IPS DF 6.9 (cell line): ENCODE measurements at regions not wholly inside any gene's neighbourhood (a gene's known extent, or its start where the extent isn't known, plus 50 kb on each side); places are given as distances from the start of the nearest gene placed in this dataset.
A peak's percentile ranks its signal among the peaks of the same experiment; 100 is the strongest.

Experiments
- DNase-seq: peaks from one replicate; pipeline ENCODE4 v3.0.0-alpha.2; 2013; ENCODE audit warnings: low read depth, low spot score
- H3K27ac ChIP-seq: one replicate; pipeline ENCODE4 v1.5.1; 2013; ENCODE audit warnings: low read length, control low read depth
- H3K27me3 ChIP-seq: 2 replicates; pipeline ENCODE4 v1.6.1; 2013; ENCODE audit warnings: mild to moderate bottlenecking, low read length; ENCODE audit not compliant: control insufficient read depth, insufficient read depth
- H3K36me3 ChIP-seq: 2 replicates; pipeline ENCODE4 v1.6.1; 2013; ENCODE audit warnings: low read length; ENCODE audit not compliant: control insufficient read depth, insufficient read depth
- H3K4me1 ChIP-seq: 2 replicates; pipeline ENCODE4 v1.6.1; 2013; ENCODE audit warnings: low read length; ENCODE audit not compliant: control insufficient read depth, insufficient read depth
- H3K4me3 ChIP-seq: 2 replicates; pipeline ENCODE4 v1.5.1; 2013; ENCODE audit warnings: mild to moderate bottlenecking, low read length
- H3K9me3 ChIP-seq: 2 replicates; pipeline ENCODE4 v1.6.1; 2013; ENCODE audit warnings: low read length, inconsistent platforms; ENCODE audit not compliant: control insufficient read depth, insufficient read depth
- WGBS: extraction: QIAGEN DNeasy Blood & Tissue Kit; methylation state at CpG from one replicate; pipeline ENCODE4 v1.1.7; 2013; ENCODE audit warnings: mixed read lengths, missing lambda C conversion rate; ENCODE audit not compliant: insufficient read length, insufficient coverage; 5-methylcytosine and 5-hydroxymethylcytosine counted together

DNA sequence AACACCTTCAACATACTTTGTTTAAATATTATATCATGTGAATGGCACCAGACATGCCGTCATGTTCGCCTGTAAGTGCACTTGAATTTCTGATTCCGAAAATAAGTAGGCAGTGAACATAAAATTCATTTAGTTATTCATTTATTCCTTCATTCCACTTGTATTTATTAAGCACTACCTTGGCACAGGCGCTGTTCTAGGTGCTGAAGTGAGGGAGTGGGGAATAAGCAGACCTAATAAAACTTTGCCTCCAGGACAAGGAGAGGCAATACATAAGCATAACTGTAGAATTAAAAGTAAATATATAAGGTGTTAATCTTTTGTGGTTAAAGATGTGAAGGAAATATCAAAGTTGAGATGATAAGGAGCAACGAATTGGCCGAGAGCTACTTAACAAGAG lies 297.4 kb downstream of the TENT4A start:
- H3K27ac ChIP-seq, result no peak overlapping the region
- DNase-seq, result no peak
- H3K27me3 ChIP-seq, result no peaks in the 10 kb centered on the region
- no peak overlapping the region for H3K4me3 ChIP-seq
- H3K4me1 ChIP-seq, result no peaks in the 10 kb centered on the region
- no peaks in the 10 kb centered on the region for H3K9me3 ChIP-seq
- no CpG with 5 or more reads among the region's 6 CpGs for WGBS
- no peaks in the 10 kb centered on the region for H3K36me3 ChIP-seq

DNA sequence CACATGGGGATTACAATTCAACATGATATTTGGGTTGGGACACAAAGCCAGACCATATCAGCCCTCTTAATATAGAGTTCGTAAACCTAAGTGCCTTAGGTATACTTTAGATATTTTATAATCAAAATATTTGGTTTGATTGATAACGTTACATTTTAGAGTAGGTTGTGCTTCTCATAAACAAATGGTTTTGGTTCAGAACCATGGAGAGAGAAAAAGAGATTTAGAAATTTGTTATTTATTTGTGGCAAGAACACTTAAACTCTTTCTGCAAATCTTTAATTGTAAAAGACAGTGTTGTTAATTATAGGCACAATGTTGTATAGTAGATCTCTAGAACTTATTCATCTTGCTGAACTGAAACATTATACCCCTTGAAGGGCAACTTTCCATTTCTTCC lies 298.8 kb downstream of the TENT4A start:
- DNase-seq, result no peak
- WGBS, result no CpG with 5 or more reads among the region's 2 CpGs
- no peaks in the 10 kb centered on the region for H3K36me3 ChIP-seq

DNA sequence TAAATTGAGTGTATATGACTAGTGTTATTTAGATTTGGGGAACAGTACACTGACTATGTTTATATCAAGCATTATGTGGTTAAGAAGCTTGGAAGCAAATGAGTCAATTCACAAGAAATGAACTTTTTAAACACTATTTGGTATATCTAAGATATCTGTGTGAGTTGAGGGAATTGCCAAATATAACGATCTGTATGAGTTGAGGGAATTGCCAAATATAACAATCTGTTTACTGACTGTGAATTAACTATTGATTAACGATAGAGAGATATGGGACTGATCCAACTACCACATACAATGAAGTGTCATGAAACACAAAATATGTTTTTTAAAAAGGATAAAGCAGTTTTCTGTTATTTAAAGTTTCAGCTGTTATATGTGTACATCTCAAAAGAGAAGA lies 301.4 kb downstream of the TENT4A start:
- Histone ChIP-seq H3K4me3 (no peak overlapping the region), H3K9me3 (no peaks in the 10 kb centered on the region), H3K36me3 (no peaks in the 10 kb centered on the region), H3K4me1 (no peaks in the 10 kb centered on the region), H3K27ac (no peak overlapping the region), H3K27me3 (no peaks in the 10 kb centered on the region)
- DNase-seq, result no peak
- no CpG with 5 or more reads among the region's 2 CpGs for WGBS

More for the DNA sequence above, 298.8 kb downstream of the TENT4A start:
- Histone ChIP-seq H3K27ac (no peak overlapping the region), H3K9me3 (no peaks in the 10 kb centered on the region), H3K4me3 (no peak overlapping the region), H3K27me3 (no peaks in the 10 kb centered on the region), H3K4me1 (no peaks in the 10 kb centered on the region)

DNA sequence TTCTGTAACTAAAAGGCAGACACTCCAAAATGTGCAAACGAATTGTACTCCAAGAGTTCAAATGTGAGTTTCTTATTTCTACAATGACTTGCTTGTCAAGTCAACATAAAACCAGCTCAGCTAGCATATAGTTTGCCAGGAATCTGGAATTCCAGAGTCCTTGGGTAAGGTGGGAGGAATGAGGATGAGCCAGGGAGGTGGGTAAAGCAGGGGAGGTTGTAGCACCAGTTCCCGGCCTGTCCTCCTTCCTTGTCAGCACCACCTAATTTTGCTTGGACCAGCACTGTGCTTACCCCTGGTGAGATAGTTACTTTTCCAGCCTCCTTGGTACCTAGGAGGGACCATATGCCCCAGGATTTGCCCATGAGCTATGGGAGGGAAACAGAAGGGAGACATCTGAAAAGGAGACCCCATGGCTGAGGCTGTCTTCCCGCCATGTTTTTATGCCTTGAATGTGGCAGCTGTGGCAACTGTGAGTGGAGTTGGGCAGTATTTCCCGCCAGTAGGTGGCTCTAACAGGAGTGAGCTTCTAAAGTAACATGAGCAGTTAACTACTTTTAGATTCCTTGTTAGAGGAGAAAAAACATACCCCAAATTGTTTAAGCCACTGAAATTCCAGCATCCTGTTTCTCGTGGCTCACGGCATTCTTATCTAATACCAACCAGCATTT lies 302.5 kb downstream of the TENT4A start:
- DNase-seq, result peak; percentile 43
- Histone ChIP-seq H3K27ac (no peak overlapping the region), H3K4me3 (no peak overlapping the region), H3K4me1 (no peaks in the 10 kb centered on the region), H3K36me3 (no peaks in the 10 kb centered on the region), H3K27me3 (no peaks in the 10 kb centered on the region), H3K9me3 (no peaks in the 10 kb centered on the region)
- WGBS, result no CpG with 5 or more reads among the region's 6 CpGs

DNA sequence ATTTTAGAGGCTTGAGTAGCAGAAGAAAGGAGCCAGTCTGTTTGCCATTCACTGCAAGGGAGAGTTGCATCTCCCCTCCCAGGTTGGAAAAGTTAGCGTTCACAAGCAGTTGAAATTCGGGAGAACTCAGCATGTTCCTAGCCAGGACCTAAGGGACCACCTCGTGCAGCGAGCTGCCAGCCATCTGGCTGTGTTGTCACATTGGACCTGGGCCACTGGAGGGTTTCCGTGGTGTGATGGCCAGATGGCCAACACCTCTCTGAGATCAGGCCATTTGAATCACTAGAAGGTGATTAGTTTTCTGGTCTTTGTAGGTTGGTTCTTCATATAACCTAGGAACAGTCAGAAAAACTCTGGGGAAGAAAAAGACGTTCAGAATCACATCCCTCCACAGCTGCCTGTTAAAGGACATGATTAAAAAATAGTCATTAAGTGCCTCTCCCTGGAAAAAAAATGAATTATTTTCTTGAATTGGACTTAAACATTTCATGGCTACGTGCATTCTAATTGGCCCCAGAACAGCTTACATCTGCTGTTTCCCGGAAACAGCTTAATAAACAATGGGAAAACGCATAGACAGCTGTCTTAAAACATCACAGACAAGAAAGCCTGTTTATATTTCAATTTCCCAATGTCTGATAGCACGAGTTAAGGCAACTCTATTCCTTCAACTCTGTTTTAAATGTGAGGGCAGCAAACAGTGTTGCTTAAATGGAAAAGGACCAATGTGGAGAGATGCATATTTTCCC lies 303.9 kb downstream of the TENT4A start:
- no peaks in the 10 kb centered on the region for H3K4me1 ChIP-seq
- H3K9me3 ChIP-seq, result peaks cover 1% of the 10 kb centered on the region; the same call in 1 of the 2 replicates
- H3K27ac ChIP-seq, result no peak overlapping the region
- no peaks in the 10 kb centered on the region for H3K27me3 ChIP-seq
- no CpG with 5 or more reads among the region's 10 CpGs for WGBS
- no peak for DNase-seq
- H3K36me3 ChIP-seq, result no peaks in the 10 kb centered on the region
- no peak overlapping the region for H3K4me3 ChIP-seq

DNA sequence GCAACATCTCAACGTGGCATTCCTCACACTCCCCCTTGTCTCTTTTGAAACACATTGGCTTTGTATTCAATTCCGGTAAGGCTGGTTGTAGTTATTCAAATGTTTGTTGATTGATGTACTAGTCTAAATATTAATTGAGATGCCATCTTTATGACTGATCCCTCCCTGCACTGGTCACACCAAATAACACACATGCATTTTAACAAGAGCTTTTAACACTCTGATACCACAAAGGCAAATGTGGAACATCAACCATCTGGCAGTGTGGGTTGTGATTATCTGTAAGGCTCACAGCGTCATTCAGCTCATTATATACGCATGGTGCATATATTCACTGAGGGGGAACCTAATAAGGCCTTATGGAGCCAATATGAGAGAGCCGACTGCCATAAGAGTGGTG lies 305.0 kb downstream of the TENT4A start:
- H3K4me3 ChIP-seq, result no peak overlapping the region
- no peak overlapping the region for H3K27ac ChIP-seq
- no peak for DNase-seq
- no CpG with 5 or more reads among the region's 5 CpGs for WGBS
- H3K9me3 ChIP-seq, result peaks cover 4% of the 10 kb centered on the region
- no peaks in the 10 kb centered on the region for H3K4me1 ChIP-seq
- no peaks in the 10 kb centered on the region for H3K36me3 ChIP-seq
- H3K27me3 ChIP-seq, result no peaks in the 10 kb centered on the region

DNA sequence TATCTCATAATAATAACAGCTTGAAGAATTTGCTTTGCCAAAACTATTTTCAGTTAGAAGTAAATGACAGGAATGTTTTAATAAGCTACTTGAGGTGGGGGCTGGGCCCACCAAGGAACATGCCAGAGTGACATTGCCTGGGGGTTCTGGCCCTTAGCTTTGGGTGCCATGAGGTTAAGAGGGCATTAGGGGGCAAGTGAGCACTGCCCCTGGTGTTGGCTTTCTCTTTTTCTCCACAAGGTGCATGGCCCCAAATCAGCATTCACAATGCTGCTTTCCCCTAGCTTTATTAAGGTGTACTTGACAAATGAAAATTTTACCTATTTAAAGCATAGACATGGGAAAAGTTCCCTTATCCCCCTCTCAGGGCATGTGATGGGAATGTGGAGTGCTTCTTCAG lies 305.4 kb downstream of the TENT4A start:
- Histone ChIP-seq H3K9me3 (peaks cover 4% of the 10 kb centered on the region), H3K36me3 (no peaks in the 10 kb centered on the region), H3K4me1 (no peaks in the 10 kb centered on the region), H3K4me3 (no peak overlapping the region), H3K27ac (no peak overlapping the region), H3K27me3 (no peaks in the 10 kb centered on the region)
- no peak for DNase-seq

DNA sequence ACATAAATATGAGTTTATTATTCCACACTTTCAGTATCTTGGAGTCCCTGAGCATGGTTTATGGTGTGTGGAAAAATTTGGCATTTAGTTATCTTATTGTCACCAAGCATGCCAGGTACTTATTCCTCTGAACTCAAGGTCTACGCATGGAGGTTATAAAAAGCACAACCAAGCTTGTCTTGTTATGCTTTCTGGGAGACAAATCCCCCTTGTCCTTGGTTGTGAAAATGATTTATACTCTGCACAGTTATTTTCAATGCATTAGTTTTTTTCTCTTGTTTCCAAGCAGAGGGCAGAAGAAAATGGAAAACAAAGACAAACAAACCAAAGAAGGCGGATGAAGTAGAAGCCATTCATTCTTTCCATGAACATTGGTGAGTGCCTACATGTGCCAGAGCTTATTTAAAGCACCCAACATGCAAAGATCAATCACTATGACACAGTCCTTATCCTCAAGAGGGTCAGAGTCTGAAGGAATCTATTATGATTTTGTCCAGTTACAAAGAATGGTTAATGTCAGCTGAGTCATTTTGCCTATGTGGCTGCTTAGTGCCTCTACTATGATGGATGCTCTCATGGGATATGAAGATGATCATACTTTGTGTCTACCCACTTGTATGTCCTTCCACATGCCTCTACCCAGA lies 323.1 kb downstream of the TENT4A start:
- Histone ChIP-seq H3K27me3 (no peaks in the 10 kb centered on the region), H3K36me3 (no peaks in the 10 kb centered on the region), H3K4me3 (no peak overlapping the region), H3K4me1 (no peaks in the 10 kb centered on the region), H3K27ac (no peak overlapping the region), H3K9me3 (no peaks in the 10 kb centered on the region)
- WGBS, result no CpG with 5 or more reads among the region's 2 CpGs
- DNase-seq, result no peak

DNA sequence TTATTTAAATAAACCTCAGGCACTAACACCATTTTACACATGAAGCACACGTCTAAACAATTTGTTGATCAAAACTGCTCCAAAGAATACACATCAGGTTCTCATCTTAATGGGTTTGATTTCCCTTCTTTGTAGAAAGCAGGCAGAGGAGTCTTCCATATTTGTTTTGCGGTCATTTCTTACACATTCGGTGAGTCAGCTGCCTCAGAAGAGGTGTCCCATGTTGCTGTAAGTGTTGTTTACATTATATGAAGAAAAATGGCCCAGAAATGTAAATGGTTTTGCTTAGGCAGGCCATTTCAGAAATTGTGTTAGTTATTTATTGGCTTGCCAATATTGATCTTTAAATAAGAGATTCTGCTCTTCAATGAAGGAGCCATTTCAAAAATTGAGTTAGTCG lies 325.8 kb downstream of the TENT4A start:
- H3K27me3 ChIP-seq, result no peaks in the 10 kb centered on the region
- H3K36me3 ChIP-seq, result no peaks in the 10 kb centered on the region
- H3K4me1 ChIP-seq, result no peaks in the 10 kb centered on the region; the same call in 1 of the 2 replicates
- H3K4me3 ChIP-seq, result no peak overlapping the region
- no peak for DNase-seq
- H3K9me3 ChIP-seq, result no peaks in the 10 kb centered on the region
- no CpG with 5 or more reads among the region's 4 CpGs for WGBS
- H3K27ac ChIP-seq, result no peak overlapping the region

DNA sequence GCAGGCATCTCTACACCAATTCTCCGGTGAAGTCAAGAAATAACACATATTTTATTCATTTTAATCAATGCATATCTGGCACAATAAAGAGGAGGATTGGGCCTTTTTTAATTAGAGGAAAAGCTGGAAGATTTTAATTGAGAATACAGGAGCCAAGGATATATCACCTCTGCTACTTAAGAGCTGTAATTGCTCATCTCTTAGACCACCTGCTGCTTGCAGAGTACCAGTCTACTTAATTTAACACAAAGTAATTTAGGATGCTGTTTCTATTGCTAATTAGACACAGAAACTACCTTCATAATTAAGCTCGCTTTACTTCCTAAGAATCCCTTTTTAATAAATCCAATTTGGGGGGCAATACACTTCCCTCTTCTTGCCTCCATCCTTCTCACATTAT lies 326.9 kb downstream of the TENT4A start:
- Histone ChIP-seq H3K27ac (no peak overlapping the region), H3K9me3 (no peaks in the 10 kb centered on the region), H3K4me1 (no peaks in the 10 kb centered on the region; the same call in 1 of the 2 replicates), H3K36me3 (no peaks in the 10 kb centered on the region), H3K4me3 (no peak overlapping the region), H3K27me3 (no peaks in the 10 kb centered on the region)
- no peak for DNase-seq
- no CpG with 5 or more reads among the region's 2 CpGs for WGBS
